ENCODE measurements at regions not wholly inside any gene's neighbourhood (a gene's known extent, or its start where the extent isn't known, plus 50 kb on each side); places are given as distances from the start of the nearest gene placed in this dataset.

- Histone ChIP-seq H3K36me3 (replicated peaks; ENCODE audit: insufficient read depth, low read length) (no peaks in the 10 kb centered on the region), H3K4me2 (ENCODE audit: low read depth, low read length) (no peak overlapping the region), H3K9me3 (replicated peaks; ENCODE audit: insufficient read depth, low read length) (no peaks in the 10 kb centered on the region), H3K9ac (ENCODE audit: low read length) (no peak overlapping the region), H4K20me1 (ENCODE audit: insufficient read depth, low read length) (no peaks in the 10 kb centered on the region), H2AFZ (ENCODE audit: low read length) (no peak overlapping the region), H3F3A (ENCODE audit: insufficient read depth, low read length) (no peaks in the 10 kb centered on the region), H3K4me1 (ENCODE audit: low read length) (no peaks in the 10 kb centered on the region), H3K4me3 (ENCODE audit: low read length) (no peak overlapping the region), H3K9me2 (replicated peaks; ENCODE audit: insufficient read depth, low read length) (no peaks in the 10 kb centered on the region), H3K27me3 (replicated peaks; ENCODE audit: insufficient read depth, low read length) (no peaks in the 10 kb centered on the region), H3K27ac (ENCODE audit: low read length) (no peak overlapping the region), H3K79me2 (ENCODE audit: low read length) (no peaks in the 10 kb centered on the region)
- no peak for DNase-seq
- TF ChIP-seq EZH2 (optimal IDR thresholded peaks at IDR 0.05; ENCODE audit: low read depth, low read length) (no peak), EZH2phosphoT487 (IDR thresholded peaks at IDR 0.05; ENCODE audit: low read length) (no peak)
- TF ChIP-seq, protein P1, sequence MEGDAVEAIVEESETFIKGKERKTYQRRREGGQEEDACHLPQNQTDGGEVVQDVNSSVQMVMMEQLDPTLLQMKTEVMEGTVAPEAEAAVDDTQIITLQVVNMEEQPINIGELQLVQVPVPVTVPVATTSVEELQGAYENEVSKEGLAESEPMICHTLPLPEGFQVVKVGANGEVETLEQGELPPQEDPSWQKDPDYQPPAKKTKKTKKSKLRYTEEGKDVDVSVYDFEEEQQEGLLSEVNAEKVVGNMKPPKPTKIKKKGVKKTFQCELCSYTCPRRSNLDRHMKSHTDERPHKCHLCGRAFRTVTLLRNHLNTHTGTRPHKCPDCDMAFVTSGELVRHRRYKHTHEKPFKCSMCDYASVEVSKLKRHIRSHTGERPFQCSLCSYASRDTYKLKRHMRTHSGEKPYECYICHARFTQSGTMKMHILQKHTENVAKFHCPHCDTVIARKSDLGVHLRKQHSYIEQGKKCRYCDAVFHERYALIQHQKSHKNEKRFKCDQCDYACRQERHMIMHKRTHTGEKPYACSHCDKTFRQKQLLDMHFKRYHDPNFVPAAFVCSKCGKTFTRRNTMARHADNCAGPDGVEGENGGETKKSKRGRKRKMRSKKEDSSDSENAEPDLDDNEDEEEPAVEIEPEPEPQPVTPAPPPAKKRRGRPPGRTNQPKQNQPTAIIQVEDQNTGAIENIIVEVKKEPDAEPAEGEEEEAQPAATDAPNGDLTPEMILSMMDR (IDR thresholded peaks at IDR 0.05; ENCODE audit: low read length), result no peak
Measured at GRCh38 chr5:61618577-61618976, 286.5 kb downstream of the ZSWIM6 start.

DNA sequence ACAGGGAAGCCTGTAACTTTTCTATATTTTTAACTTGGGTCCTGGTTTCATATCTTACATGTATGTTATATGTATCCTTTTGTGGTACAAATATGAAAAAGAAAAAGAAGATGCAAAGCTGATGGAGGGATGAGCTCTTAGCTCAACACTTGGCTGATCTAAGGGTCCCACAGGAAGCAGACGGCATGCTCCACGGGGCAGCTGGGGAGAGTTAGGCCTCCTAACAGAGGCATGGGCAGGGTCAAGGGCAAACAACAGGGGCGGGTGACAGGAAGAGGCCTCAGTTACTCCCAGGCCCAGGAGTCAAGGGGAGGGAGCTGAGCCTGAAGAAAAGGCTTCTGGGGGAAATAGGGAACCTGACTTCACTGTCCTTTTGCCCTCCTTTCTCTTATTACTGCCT is 287.2 kb downstream of the ZSWIM6 start:
- no peak overlapping the region for H2AFZ ChIP-seq (ENCODE audit: low read length)
- no peaks in the 10 kb centered on the region for H3K79me2 ChIP-seq (ENCODE audit: low read length)
- no peak overlapping the region for H3K4me3 ChIP-seq (ENCODE audit: low read length)
- no peaks in the 10 kb centered on the region for H3K9me2 ChIP-seq (replicated peaks; ENCODE audit: insufficient read depth, low read length)
- H4K20me1 ChIP-seq (ENCODE audit: insufficient read depth, low read length), result no peaks in the 10 kb centered on the region
- H3K4me2 ChIP-seq (ENCODE audit: low read depth, low read length), result no peak overlapping the region
- H3K9ac ChIP-seq (ENCODE audit: low read length), result no peak overlapping the region
- H3K9me3 ChIP-seq (replicated peaks; ENCODE audit: insufficient read depth, low read length), result no peaks in the 10 kb centered on the region
- H3K27ac ChIP-seq (ENCODE audit: low read length), result no peak overlapping the region
- no peaks in the 10 kb centered on the region for H3K4me1 ChIP-seq (ENCODE audit: low read length)
- TF ChIP-seq EZH2phosphoT487 (IDR thresholded peaks at IDR 0.05; ENCODE audit: low read length) (no peak), EZH2 (optimal IDR thresholded peaks at IDR 0.05; ENCODE audit: low read depth, low read length) (no peak)
- TF ChIP-seq, protein P1 (IDR thresholded peaks at IDR 0.05; ENCODE audit: low read length), result no peak
- DNase-seq, result no peak
- no peaks in the 10 kb centered on the region for H3K27me3 ChIP-seq (replicated peaks; ENCODE audit: insufficient read depth, low read length)
- no peaks in the 10 kb centered on the region for H3F3A ChIP-seq (ENCODE audit: insufficient read depth, low read length)
- H3K36me3 ChIP-seq (replicated peaks; ENCODE audit: insufficient read depth, low read length), result no peaks in the 10 kb centered on the region

- Histone ChIP-seq H3K36me3 (replicated peaks; ENCODE audit: insufficient read depth, low read length) (no peaks in the 10 kb centered on the region), H3K4me3 (ENCODE audit: low read length) (no peak overlapping the region), H3K9me2 (replicated peaks; ENCODE audit: insufficient read depth, low read length) (no peaks in the 10 kb centered on the region), H3F3A (ENCODE audit: insufficient read depth, low read length) (no peaks in the 10 kb centered on the region), H3K9me3 (replicated peaks; ENCODE audit: insufficient read depth, low read length) (no peaks in the 10 kb centered on the region), H3K79me2 (ENCODE audit: low read length) (no peaks in the 10 kb centered on the region), H3K4me1 (ENCODE audit: low read length) (no peaks in the 10 kb centered on the region), H3K9ac (ENCODE audit: low read length) (no peak overlapping the region), H3K27ac (ENCODE audit: low read length) (no peak overlapping the region), H3K27me3 (replicated peaks; ENCODE audit: insufficient read depth, low read length) (no peaks in the 10 kb centered on the region), H3K4me2 (ENCODE audit: low read depth, low read length) (no peak overlapping the region), H4K20me1 (ENCODE audit: insufficient read depth, low read length) (no peaks in the 10 kb centered on the region), H2AFZ (ENCODE audit: low read length) (no peak overlapping the region)
- TF ChIP-seq, protein P1 (IDR thresholded peaks at IDR 0.05; ENCODE audit: low read length), result no peak
- TF ChIP-seq EZH2 (optimal IDR thresholded peaks at IDR 0.05; ENCODE audit: low read depth, low read length) (no peak), EZH2phosphoT487 (IDR thresholded peaks at IDR 0.05; ENCODE audit: low read length) (no peak)
- DNase-seq, result no peak
Measured at GRCh38 chr5:61619777-61620518, 287.9 kb downstream of the ZSWIM6 start.
